ENCODE measurements at regions not wholly inside any gene's neighbourhood (a gene's known extent, or its start where the extent isn't known, plus 50 kb on each side); places are given as distances from the start of the nearest gene placed in this dataset.

DNA sequence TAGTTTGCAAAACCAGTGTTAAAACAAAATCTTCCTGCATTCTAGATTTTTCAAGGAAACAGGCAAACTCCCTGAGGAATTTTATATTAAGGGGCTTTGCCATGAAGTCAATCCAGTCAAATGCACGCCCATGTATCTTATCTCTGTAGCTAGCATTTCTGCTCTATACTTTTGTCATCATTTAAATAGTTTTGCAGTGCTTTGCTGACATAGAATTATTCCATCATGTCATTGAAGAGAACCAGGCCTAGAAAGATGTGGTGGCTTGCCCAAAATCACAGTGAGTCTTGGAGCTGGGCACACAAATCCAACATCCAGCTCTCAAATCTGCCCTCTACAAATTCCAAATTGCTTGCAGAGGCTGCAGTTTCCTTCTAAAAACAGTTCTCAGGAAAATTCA is 66.7 kb upstream of the LNX1 start:
- TF ChIP-seq, protein P1, sequence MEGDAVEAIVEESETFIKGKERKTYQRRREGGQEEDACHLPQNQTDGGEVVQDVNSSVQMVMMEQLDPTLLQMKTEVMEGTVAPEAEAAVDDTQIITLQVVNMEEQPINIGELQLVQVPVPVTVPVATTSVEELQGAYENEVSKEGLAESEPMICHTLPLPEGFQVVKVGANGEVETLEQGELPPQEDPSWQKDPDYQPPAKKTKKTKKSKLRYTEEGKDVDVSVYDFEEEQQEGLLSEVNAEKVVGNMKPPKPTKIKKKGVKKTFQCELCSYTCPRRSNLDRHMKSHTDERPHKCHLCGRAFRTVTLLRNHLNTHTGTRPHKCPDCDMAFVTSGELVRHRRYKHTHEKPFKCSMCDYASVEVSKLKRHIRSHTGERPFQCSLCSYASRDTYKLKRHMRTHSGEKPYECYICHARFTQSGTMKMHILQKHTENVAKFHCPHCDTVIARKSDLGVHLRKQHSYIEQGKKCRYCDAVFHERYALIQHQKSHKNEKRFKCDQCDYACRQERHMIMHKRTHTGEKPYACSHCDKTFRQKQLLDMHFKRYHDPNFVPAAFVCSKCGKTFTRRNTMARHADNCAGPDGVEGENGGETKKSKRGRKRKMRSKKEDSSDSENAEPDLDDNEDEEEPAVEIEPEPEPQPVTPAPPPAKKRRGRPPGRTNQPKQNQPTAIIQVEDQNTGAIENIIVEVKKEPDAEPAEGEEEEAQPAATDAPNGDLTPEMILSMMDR (IDR thresholded peaks at IDR 0.05; ENCODE audit: insufficient read depth, low read length) = no peak
- TF ChIP-seq GABPA (IDR thresholded peaks at IDR 0.05; ENCODE audit: low read depth) = no peak
- TF ChIP-seq, protein P2, sequence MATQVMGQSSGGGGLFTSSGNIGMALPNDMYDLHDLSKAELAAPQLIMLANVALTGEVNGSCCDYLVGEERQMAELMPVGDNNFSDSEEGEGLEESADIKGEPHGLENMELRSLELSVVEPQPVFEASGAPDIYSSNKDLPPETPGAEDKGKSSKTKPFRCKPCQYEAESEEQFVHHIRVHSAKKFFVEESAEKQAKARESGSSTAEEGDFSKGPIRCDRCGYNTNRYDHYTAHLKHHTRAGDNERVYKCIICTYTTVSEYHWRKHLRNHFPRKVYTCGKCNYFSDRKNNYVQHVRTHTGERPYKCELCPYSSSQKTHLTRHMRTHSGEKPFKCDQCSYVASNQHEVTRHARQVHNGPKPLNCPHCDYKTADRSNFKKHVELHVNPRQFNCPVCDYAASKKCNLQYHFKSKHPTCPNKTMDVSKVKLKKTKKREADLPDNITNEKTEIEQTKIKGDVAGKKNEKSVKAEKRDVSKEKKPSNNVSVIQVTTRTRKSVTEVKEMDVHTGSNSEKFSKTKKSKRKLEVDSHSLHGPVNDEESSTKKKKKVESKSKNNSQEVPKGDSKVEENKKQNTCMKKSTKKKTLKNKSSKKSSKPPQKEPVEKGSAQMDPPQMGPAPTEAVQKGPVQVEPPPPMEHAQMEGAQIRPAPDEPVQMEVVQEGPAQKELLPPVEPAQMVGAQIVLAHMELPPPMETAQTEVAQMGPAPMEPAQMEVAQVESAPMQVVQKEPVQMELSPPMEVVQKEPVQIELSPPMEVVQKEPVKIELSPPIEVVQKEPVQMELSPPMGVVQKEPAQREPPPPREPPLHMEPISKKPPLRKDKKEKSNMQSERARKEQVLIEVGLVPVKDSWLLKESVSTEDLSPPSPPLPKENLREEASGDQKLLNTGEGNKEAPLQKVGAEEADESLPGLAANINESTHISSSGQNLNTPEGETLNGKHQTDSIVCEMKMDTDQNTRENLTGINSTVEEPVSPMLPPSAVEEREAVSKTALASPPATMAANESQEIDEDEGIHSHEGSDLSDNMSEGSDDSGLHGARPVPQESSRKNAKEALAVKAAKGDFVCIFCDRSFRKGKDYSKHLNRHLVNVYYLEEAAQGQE (IDR thresholded peaks at IDR 0.05; ENCODE audit: insufficient replicate concordance, low read depth) = no peak
- no peak for TF ChIP-seq POLR2AphosphoS5 (IDR thresholded peaks at IDR 0.05; ENCODE audit: low read depth)
- TF ChIP-seq SPI1 (IDR thresholded peaks at IDR 0.05; ENCODE audit: borderline replicate concordance, low read depth) = no peak
